ENCODE measurements at regions not wholly inside any gene's neighbourhood (a gene's known extent, or its start where the extent isn't known, plus 50 kb on each side); places are given as distances from the start of the nearest gene placed in this dataset.

- H3K4me3 ChIP-seq (ENCODE audit: low read depth in 1 of 2, low read length in 2 of 2) = no peak overlapping the region
- no peaks in the 10 kb centered on the region for H3K79me2 ChIP-seq (ENCODE audit: insufficient read depth, low read length)
- H3K4me1 ChIP-seq (ENCODE audit: insufficient read depth, low read length) = no peaks in the 10 kb centered on the region
- ATAC-seq (ENCODE audit: insufficient read depth, low read depth) (no peak), DNase-seq (no peak)
- TF ChIP-seq CTCF (IDR thresholded peaks at IDR 0.05; ENCODE audit: borderline replicate concordance, extremely low read depth, low read length, poor library complexity, severe bottlenecking) (no peak), EZH2 (IDR thresholded peaks at IDR 0.05; ENCODE audit: borderline replicate concordance, low read depth, low read length, severe bottlenecking) (no peak)
- H2AFZ ChIP-seq (ENCODE audit: low read depth, low read length) = no peak overlapping the region
- no peaks in the 10 kb centered on the region for H4K20me1 ChIP-seq (ENCODE audit: insufficient read depth, low read length)
- H3K36me3 ChIP-seq (ENCODE audit: insufficient read depth, low read length) = no peaks in the 10 kb centered on the region
- H3K27ac ChIP-seq (ENCODE audit: low read length) = no peak overlapping the region
- H3K9ac ChIP-seq (ENCODE audit: low read depth, low read length) = no peak overlapping the region
- no peak overlapping the region for H3K4me2 ChIP-seq (ENCODE audit: insufficient read depth, low read length)
- H3K9me3 ChIP-seq (ENCODE audit: insufficient read depth, low read length, severe bottlenecking) = no peaks in the 10 kb centered on the region
- H3K27me3 ChIP-seq (ENCODE audit: insufficient read depth, low read length, poor library complexity) = no peaks in the 10 kb centered on the region
Observed at GRCh38 chr15:25556136-25556535, 117.3 kb upstream of the UBE3A start.

- no peak overlapping the region for H3K9ac ChIP-seq (ENCODE audit: low read depth, low read length)
- no peaks in the 10 kb centered on the region for H3K9me3 ChIP-seq (ENCODE audit: insufficient read depth, low read length, severe bottlenecking)
- no peaks in the 10 kb centered on the region for H3K4me1 ChIP-seq (ENCODE audit: insufficient read depth, low read length)
- H3K27ac ChIP-seq (ENCODE audit: low read length) = no peak overlapping the region
- no peak for TF ChIP-seq EZH2 (IDR thresholded peaks at IDR 0.05; ENCODE audit: borderline replicate concordance, low read depth, low read length, severe bottlenecking)
- no peak for TF ChIP-seq CTCF (IDR thresholded peaks at IDR 0.05; ENCODE audit: borderline replicate concordance, extremely low read depth, low read length, poor library complexity, severe bottlenecking)
- no peaks in the 10 kb centered on the region for H3K27me3 ChIP-seq (ENCODE audit: insufficient read depth, low read length, poor library complexity)
- H3K79me2 ChIP-seq (ENCODE audit: insufficient read depth, low read length) = no peaks in the 10 kb centered on the region
- no peaks in the 10 kb centered on the region for H3K36me3 ChIP-seq (ENCODE audit: insufficient read depth, low read length)
- no peak overlapping the region for H3K4me3 ChIP-seq (ENCODE audit: low read depth in 1 of 2, low read length in 2 of 2)
- no peak overlapping the region for H3K4me2 ChIP-seq (ENCODE audit: insufficient read depth, low read length)
- no peak overlapping the region for H2AFZ ChIP-seq (ENCODE audit: low read depth, low read length)
- no peaks in the 10 kb centered on the region for H4K20me1 ChIP-seq (ENCODE audit: insufficient read depth, low read length)
- DNase-seq (no peak), ATAC-seq (ENCODE audit: insufficient read depth, low read depth) (no peak)
Observed at GRCh38 chr15:25554640-25555039, 115.8 kb upstream of the UBE3A start.

GRCh38 chr15:25548600-25548999, 109.8 kb upstream of the UBE3A start:
- H3K9ac ChIP-seq (ENCODE audit: low read depth, low read length) = no peak overlapping the region

More at GRCh38 chr15:25548600-25548999, 109.8 kb upstream of the UBE3A start:
- ATAC-seq (ENCODE audit: insufficient read depth, low read depth) = no peak
- Histone ChIP-seq H3K4me1 (ENCODE audit: insufficient read depth, low read length) (no peaks in the 10 kb centered on the region), H3K27ac (ENCODE audit: low read length) (no peak overlapping the region), H3K4me2 (ENCODE audit: insufficient read depth, low read length) (no peak overlapping the region), H3K36me3 (ENCODE audit: insufficient read depth, low read length) (no peaks in the 10 kb centered on the region), H3K79me2 (ENCODE audit: insufficient read depth, low read length) (no peaks in the 10 kb centered on the region), H4K20me1 (ENCODE audit: insufficient read depth, low read length) (no peaks in the 10 kb centered on the region), H2AFZ (ENCODE audit: low read depth, low read length) (no peak overlapping the region), H3K27me3 (ENCODE audit: insufficient read depth, low read length, poor library complexity) (no peaks in the 10 kb centered on the region), H3K4me3 (ENCODE audit: low read depth in 1 of 2, low read length in 2 of 2) (no peak overlapping the region), H3K9me3 (ENCODE audit: insufficient read depth, low read length, severe bottlenecking) (no peaks in the 10 kb centered on the region)
- DNase-seq = no peak
- TF ChIP-seq EZH2 (IDR thresholded peaks at IDR 0.05; ENCODE audit: borderline replicate concordance, low read depth, low read length, severe bottlenecking) (no peak), CTCF (IDR thresholded peaks at IDR 0.05; ENCODE audit: borderline replicate concordance, extremely low read depth, low read length, poor library complexity, severe bottlenecking) (no peak)
